ENCODE measurements at regions not wholly inside any gene's neighbourhood (a gene's known extent, or its start where the extent isn't known, plus 50 kb on each side); places are given as distances from the start of the nearest gene placed in this dataset.
"Not testable (repeated sequence)": the region's sequence is repeated elsewhere in the genome, so short reads cannot be mapped to it uniquely, and the experiment has no call there.

- DNase-seq = no peak
Observed at GRCh38 chrX:67288156-67288555, 255.7 kb upstream of the AR start.

- no peak for DNase-seq
Observed at GRCh38 chrX:67289055-67289499, 254.7 kb upstream of the AR start.

GRCh38 chrX:67290489-67291220 lies 253.2 kb upstream of the AR start:
- DNase-seq = no peak

- DNase-seq = no peak
Observed at GRCh38 chrX:67295924-67296323, 247.9 kb upstream of the AR start.

- DNase-seq = no peak
Observed at GRCh38 chrX:67296395-67296794, 247.4 kb upstream of the AR start.

- no peak for DNase-seq
Observed at GRCh38 chrX:67317725-67318124, 226.1 kb upstream of the AR start.

- peak in 1 of 2 experiments; percentile 5 for DNase-seq
Observed at GRCh38 chrX:67328476-67328875, 215.3 kb upstream of the AR start.

- no peak for DNase-seq
Observed at GRCh38 chrX:67334323-67334722, 209.5 kb upstream of the AR start.

- no peak for DNase-seq
Observed at GRCh38 chrX:67338262-67338661, 205.6 kb upstream of the AR start.

GRCh38 chrX:67342138-67342537 lies 201.7 kb upstream of the AR start:
- no peak for DNase-seq

GRCh38 chrX:67346225-67346624 lies 197.6 kb upstream of the AR start:
- DNase-seq = no peak

GRCh38 chrX:67346667-67347066 lies 197.2 kb upstream of the AR start:
- no peak for DNase-seq

GRCh38 chrX:67347145-67347544 lies 196.7 kb upstream of the AR start:
- DNase-seq = no peak

GRCh38 chrX:67351411-67351810 lies 192.4 kb upstream of the AR start:
- peak in 1 of 2 experiments; percentile 0 for DNase-seq

- no peak for DNase-seq
Observed at GRCh38 chrX:67353651-67354370, 190.0 kb upstream of the AR start.

- DNase-seq = not testable (repeated sequence)
Observed at GRCh38 chrX:67361267-67361666, 182.6 kb upstream of the AR start.

GRCh38 chrX:67384403-67384802 lies 159.4 kb upstream of the AR start:
- DNase-seq = no peak

- no peak for DNase-seq
Observed at GRCh38 chrX:67408423-67409079, 135.3 kb upstream of the AR start.

- DNase-seq = no peak
Observed at GRCh38 chrX:67415937-67416336, 127.9 kb upstream of the AR start.

- DNase-seq = no peak
Observed at GRCh38 chrX:67426946-67427345, 116.9 kb upstream of the AR start.

- no peak for DNase-seq
Observed at GRCh38 chrX:67435536-67435935, 108.3 kb upstream of the AR start.

- DNase-seq = no peak
Observed at GRCh38 chrX:67436867-67437266, 107.0 kb upstream of the AR start.

- no peak for DNase-seq
Observed at GRCh38 chrX:67437821-67438220, 106.0 kb upstream of the AR start.

- DNase-seq = not testable (repeated sequence)
Observed at GRCh38 chrX:67475259-67475658, 68.6 kb upstream of the AR start.

All from AML-193 (cell line).